Body of pancreas (tissue), 4 donors: ENCODE measurements at regions not wholly inside any gene's neighbourhood (a gene's known extent, or its start where the extent isn't known, plus 50 kb on each side); places are given as distances from the start of the nearest gene placed in this dataset.

Experiments
- ATAC-seq: fragments of 150-250 bp; one replicate; pipeline ENCODE4 v1.9.1; 2016
- DNase-seq, 4 donors: peaks; one replicate each; pipeline ENCODE4 v3.0.0-alpha.2; 2019
- H3K27ac ChIP-seq, 4 donors: fragments of 200-600 bp; sonication (generic); 1 replicate in 3 of 4; 2 replicates in 1 of 4; pipeline versions ENCODE4 v1.5.1 to v1.6.1; 2016 to 2019; ENCODE audit warnings: mild to moderate bottlenecking in 1 of 4, mixed read lengths in 1 of 4, moderate library complexity in 1 of 4
- H3K27me3 ChIP-seq, 2 donors: fragments of 200-600 bp; sonication (generic); one replicate each; pipeline ENCODE4 v1.6.0; 2016; ENCODE audit warnings: mild to moderate bottlenecking in 1 of 2
- H3K36me3 ChIP-seq, 2 donors: fragments of 200-600 bp; sonication (generic); replicated peaks in 1 of 2; 2 replicates each; pipeline ENCODE4 v1.5.1; 2016; ENCODE audit warnings: low read depth in 2 of 2; ENCODE audit not compliant: insufficient read depth in 1 of 2
- H3K4me1 ChIP-seq: fragments of 200-600 bp; sonication (generic); one replicate; pipeline ENCODE4 v1.6.0; 2016
- H3K4me3 ChIP-seq, 2 donors: fragments of 200-600 bp; sonication (generic); 1 replicate in 1 of 2; 2 replicates in 1 of 2; pipeline ENCODE4 v1.5.1; 2016 to 2019
- H3K9me3 ChIP-seq, 3 donors: fragments of 200-600 bp; sonication (generic); 1 replicate in 2 of 3; 2 replicates in 1 of 3; pipeline ENCODE4 v1.5.1; 2016
- CTCF ChIP-seq, 7 experiments: fragments of 450-650 bp in 4 of 7; fragments of 200-600 bp in 3 of 7; sonication (generic) in 3 of 7; IDR thresholded peaks; one replicate each; pipeline ENCODE4 v1.5.1; 2016 to 2019; ENCODE audit warnings: antibody characterized with exemption in 7 of 7
- POLR2A ChIP-seq, 3 donors: fragments of 450-650 bp; IDR thresholded peaks; one replicate each; pipeline ENCODE4 v1.6.1; 2016; ENCODE audit warnings: antibody characterized with exemption in 3 of 3, mild to moderate bottlenecking in 2 of 3
- WGBS, 2 donors: methylation state at CpG; one replicate each; pipeline ENCODE4 v1.1.5; 2017; 5-methylcytosine and 5-hydroxymethylcytosine counted together
- intact Hi-C: fragments of 100-400 bp; cut with DNase I; formaldehyde crosslinking; loops from one replicate; pipeline ENCODE4 v1.15.1; 2023

GRCh38 chr5:124823380-124823779 lies 76.9 kb upstream of the ZNF608 start:
- no peaks in the 10 kb centered on the region for H3K9me3 ChIP-seq
- no peak for ATAC-seq
- DNase-seq, result no peak
- H3K27me3 ChIP-seq, result no peaks in the 10 kb centered on the region
- no peak overlapping the region for H3K4me3 ChIP-seq
- peaks cover 29% of the 10 kb centered on the region for H3K4me1 ChIP-seq
- H3K36me3 ChIP-seq, result no peaks in the 10 kb centered on the region
- peak overlapping the region in 2 of 4 donors; percentile 12 to 15 for H3K27ac ChIP-seq
- 57 to 65% methylated on average over 3 of the region's 3 CpGs for WGBS, 2 donors
- no peak for TF ChIP-seq CTCF (IDR thresholded peaks at IDR 0.05)
- no peak for TF ChIP-seq POLR2A (IDR thresholded peaks at IDR 0.05)
- intact Hi-C loops, result no loop called here

GRCh38 chr5:124824637-124825158 lies 78.3 kb upstream of the ZNF608 start:
- DNase-seq, result peak in 2 of 4 donors; percentile 24 to 45
- Histone ChIP-seq H3K27me3 (no peaks in the 10 kb centered on the region), H3K27ac (peak overlapping the region in 3 of 4 donors; percentile 27 to 63 (median 45)), H3K4me3 (no peak overlapping the region), H3K9me3 (no peaks in the 10 kb centered on the region), H3K36me3 (no peaks in the 10 kb centered on the region), H3K4me1 (peaks cover 29% of the 10 kb centered on the region)
- TF ChIP-seq POLR2A (IDR thresholded peaks at IDR 0.05), result no peak
- no peak for TF ChIP-seq CTCF (IDR thresholded peaks at IDR 0.05)
- WGBS, 2 donors, result 13 to 24% methylated on average over 4 of the region's 4 CpGs
- peak; percentile 95 for ATAC-seq
- intact Hi-C loops, result no loop called here

DNA sequence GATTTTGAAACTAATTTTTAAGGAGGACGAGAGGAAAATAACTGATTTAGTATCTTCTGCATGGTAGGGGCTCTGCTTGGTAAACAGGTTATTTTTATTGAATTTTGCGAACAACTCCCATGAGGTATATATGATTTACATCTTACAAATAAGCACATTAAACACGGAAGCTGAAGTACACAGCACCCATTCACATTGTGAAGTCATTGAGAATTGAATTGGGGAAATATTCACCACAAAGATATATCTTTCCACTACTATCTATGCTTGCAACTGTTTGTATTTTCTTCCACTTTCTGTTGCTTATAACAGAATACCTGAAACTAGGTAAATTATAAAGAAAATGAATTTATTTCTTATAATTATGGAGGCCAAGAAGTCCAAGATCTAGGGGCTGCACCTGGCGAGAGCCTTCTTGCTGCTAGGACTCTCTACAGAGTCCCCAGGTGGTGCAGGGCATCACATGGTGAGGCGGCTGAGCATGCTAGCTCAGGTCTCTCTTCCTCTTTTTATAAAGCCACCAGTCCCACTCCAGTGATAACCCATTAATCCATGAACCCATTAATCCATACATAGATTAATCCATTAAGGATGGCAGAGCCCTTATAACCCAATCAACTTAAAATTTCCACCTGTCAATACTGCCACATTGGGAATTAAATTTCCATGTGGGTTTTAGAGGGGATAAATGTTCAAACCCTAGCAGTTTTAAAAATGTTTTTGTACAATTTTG lies 79.0 kb upstream of the ZNF608 start:
- H3K27ac ChIP-seq, result peak overlapping the region in 3 of 4 donors; percentile 27 to 63 (median 45)
- no peak for ATAC-seq
- no peak for TF ChIP-seq CTCF (IDR thresholded peaks at IDR 0.05)
- TF ChIP-seq POLR2A (IDR thresholded peaks at IDR 0.05), result no peak

DNA sequence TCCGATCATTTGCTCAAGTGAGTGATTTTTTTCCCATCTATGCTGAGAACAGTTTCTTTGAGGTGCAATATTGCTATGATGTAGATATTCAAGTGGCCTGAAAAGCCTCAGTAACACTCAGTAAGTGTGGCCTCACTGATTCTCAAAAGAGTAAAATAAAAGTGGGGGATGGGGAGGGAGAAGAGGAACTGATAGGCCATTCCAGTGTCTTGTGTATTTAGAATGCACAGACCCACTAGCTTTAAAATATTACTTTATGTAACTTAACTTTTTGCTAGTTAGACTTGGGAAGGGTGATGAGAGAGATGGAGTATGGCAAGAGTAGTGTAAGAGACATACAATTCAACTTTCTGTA lies 79.5 kb upstream of the ZNF608 start:
- Histone ChIP-seq H3K9me3 (no peaks in the 10 kb centered on the region), H3K27ac (no peak overlapping the region), H3K36me3 (no peaks in the 10 kb centered on the region), H3K27me3 (no peaks in the 10 kb centered on the region), H3K4me3 (no peak overlapping the region), H3K4me1 (peaks cover 29% of the 10 kb centered on the region)
- no peak for DNase-seq
- intact Hi-C loops, result no loop called here
- no peak for TF ChIP-seq POLR2A (IDR thresholded peaks at IDR 0.05)
- no peak for TF ChIP-seq CTCF (IDR thresholded peaks at IDR 0.05)
- 96 to 97% methylated on average over 1 of the region's 1 CpG for WGBS, 2 donors
- ATAC-seq, result no peak

More for the DNA sequence above, 79.0 kb upstream of the ZNF608 start:
- DNase-seq, result no peak
- Histone ChIP-seq H3K9me3 (no peaks in the 10 kb centered on the region), H3K4me3 (no peak overlapping the region), H3K27me3 (no peaks in the 10 kb centered on the region), H3K4me1 (peaks cover 29% of the 10 kb centered on the region), H3K36me3 (no peaks in the 10 kb centered on the region)
- WGBS, 2 donors, result 88 to 95% methylated on average over 5 of the region's 5 CpGs
- intact Hi-C loops, result no loop called here
